Gastrocnemius medialis (tissue), 4 donors: ENCODE measurements at regions not wholly inside any gene's neighbourhood (a gene's known extent, or its start where the extent isn't known, plus 50 kb on each side); places are given as distances from the start of the nearest gene placed in this dataset.

Experiments used
- CTCF ChIP-seq, 5 experiments: fragments of 450-650 bp in 3 of 5; fragments of 200-600 bp in 2 of 5; sonication (generic) in 2 of 5; IDR thresholded peaks in 4 of 5; conservative IDR thresholded peaks in 1 of 5; 1 replicate in 4 of 5; 2 replicates in 1 of 5; pipeline ENCODE4 v1.5.1; 2016 to 2019; ENCODE audit warnings: antibody characterized with exemption in 5 of 5, mild to moderate bottlenecking in 3 of 5, moderate library complexity in 3 of 5
- POLR2A ChIP-seq, 2 donors: fragments of 450-650 bp; IDR thresholded peaks; one replicate each; pipeline ENCODE4 v1.6.1; 2017; ENCODE audit warnings: antibody characterized with exemption in 2 of 2, mild to moderate bottlenecking in 2 of 2, moderate library complexity in 2 of 2

- TF ChIP-seq CTCF (IDR thresholded peaks at IDR 0.05 in 4 of 5, conservative IDR thresholded peaks at IDR 0.05 in 1 of 5): no peak
- TF ChIP-seq POLR2A (IDR thresholded peaks at IDR 0.05): no peak
Observed at GRCh38 chr3:104429727-104430126, 937.0 kb upstream of the ALCAM start.
